Duodenal mucosa (tissue), 2 donors: ENCODE measurements at regions not wholly inside any gene's neighbourhood (a gene's known extent, or its start where the extent isn't known, plus 50 kb on each side); places are given as distances from the start of the nearest gene placed in this dataset.

Experiments used
- H3K27ac ChIP-seq: one replicate; pipeline ENCODE4 v1.7.0; 2013; ENCODE audit warnings: low read depth, low read length
- H3K27me3 ChIP-seq, 2 donors: one replicate each; pipeline ENCODE4 v1.7.0; 2013; ENCODE audit warnings: low read length in 2 of 2, control low read depth in 1 of 2; ENCODE audit not compliant: insufficient read depth in 2 of 2, control insufficient read depth in 1 of 2
- H3K36me3 ChIP-seq, 2 donors: one replicate each; pipeline ENCODE4 v1.7.0; 2013; ENCODE audit warnings: low read length in 2 of 2, control low read depth in 1 of 2; ENCODE audit not compliant: insufficient read depth in 2 of 2, control insufficient read depth in 1 of 2
- H3K4me1 ChIP-seq, 2 donors: one replicate each; pipeline ENCODE4 v1.7.0; 2013; ENCODE audit warnings: low read length in 2 of 2, control low read depth in 1 of 2; ENCODE audit not compliant: insufficient read depth in 2 of 2, control insufficient read depth in 1 of 2
- H3K4me3 ChIP-seq, 2 donors: one replicate each; pipeline ENCODE4 v1.7.0; 2013; ENCODE audit warnings: low read length in 2 of 2, low read depth in 1 of 2
- H3K9ac ChIP-seq, 2 donors: one replicate each; pipeline ENCODE4 v1.7.0; 2013; ENCODE audit warnings: low read length in 2 of 2, low read depth in 1 of 2
- H3K9me3 ChIP-seq, 2 donors: one replicate each; pipeline ENCODE4 v1.7.0; 2013; ENCODE audit warnings: low read length in 2 of 2, control low read depth in 1 of 2; ENCODE audit not compliant: control insufficient read depth in 1 of 2

- Histone ChIP-seq H3K27me3 (peaks cover 14 to 20% of the 10 kb centered on the region in 2 donors), H3K9me3 (no peaks in the 10 kb centered on the region), H3K4me3 (no peak overlapping the region), H3K9ac (no peak overlapping the region), H3K36me3 (no peaks in the 10 kb centered on the region), H3K4me1 (no peaks in the 10 kb centered on the region), H3K27ac (no peak overlapping the region)
Observed at GRCh38 chr4:41857226-41857641, 78.0 kb upstream of the TMEM33 start.

- Histone ChIP-seq H3K27me3 (peaks cover 13 to 20% of the 10 kb centered on the region in 2 donors), H3K27ac (no peak overlapping the region), H3K9me3 (no peaks in the 10 kb centered on the region), H3K4me3 (no peak overlapping the region), H3K4me1 (no peaks in the 10 kb centered on the region), H3K9ac (no peak overlapping the region), H3K36me3 (no peaks in the 10 kb centered on the region)
Observed at GRCh38 chr4:41856797-41857196, 78.4 kb upstream of the TMEM33 start.

- H3K4me3 ChIP-seq = no peak overlapping the region
- H3K27ac ChIP-seq = no peak overlapping the region
- H3K9ac ChIP-seq = no peak overlapping the region
- peaks cover 8 to 10% of the 10 kb centered on the region in 2 donors for H3K27me3 ChIP-seq
- H3K9me3 ChIP-seq = no peaks in the 10 kb centered on the region
- no peaks in the 10 kb centered on the region for H3K36me3 ChIP-seq
- no peaks in the 10 kb centered on the region for H3K4me1 ChIP-seq
Observed at GRCh38 chr4:41853973-41854372, 81.3 kb upstream of the TMEM33 start.

GRCh38 chr4:41852229-41852628, 83.0 kb upstream of the TMEM33 start:
- Histone ChIP-seq H3K9me3 (no peaks in the 10 kb centered on the region), H3K27me3 (peaks cover 2 to 3% of the 10 kb centered on the region in 2 donors), H3K27ac (no peak overlapping the region), H3K9ac (no peak overlapping the region), H3K36me3 (no peaks in the 10 kb centered on the region), H3K4me3 (no peak overlapping the region), H3K4me1 (no peaks in the 10 kb centered on the region)

GRCh38 chr4:41851621-41852020, 83.6 kb upstream of the TMEM33 start:
- Histone ChIP-seq H3K4me1 (no peaks in the 10 kb centered on the region), H3K27me3 (no peaks in the 10 kb centered on the region), H3K9ac (no peak overlapping the region), H3K4me3 (no peak overlapping the region), H3K27ac (no peak overlapping the region), H3K36me3 (no peaks in the 10 kb centered on the region), H3K9me3 (no peaks in the 10 kb centered on the region)

GRCh38 chr4:41844327-41844726, 90.9 kb upstream of the TMEM33 start:
- Histone ChIP-seq H3K9me3 (no peaks in the 10 kb centered on the region), H3K4me1 (no peaks in the 10 kb centered on the region), H3K36me3 (no peaks in the 10 kb centered on the region), H3K27me3 (no peaks in the 10 kb centered on the region), H3K27ac (no peak overlapping the region), H3K9ac (no peak overlapping the region), H3K4me3 (no peak overlapping the region)

GRCh38 chr4:41839916-41840854, 91.7 kb upstream of the PHOX2B start:
- H3K9me3 ChIP-seq = no peaks in the 10 kb centered on the region
- H3K36me3 ChIP-seq = no peaks in the 10 kb centered on the region
- no peaks in the 10 kb centered on the region for H3K27me3 ChIP-seq
- H3K27ac ChIP-seq = no peak overlapping the region
- no peak overlapping the region for H3K4me3 ChIP-seq
- no peaks in the 10 kb centered on the region for H3K4me1 ChIP-seq
- no peak overlapping the region for H3K9ac ChIP-seq

- H3K36me3 ChIP-seq = no peaks in the 10 kb centered on the region
- H3K27ac ChIP-seq = no peak overlapping the region
- H3K4me3 ChIP-seq = no peak overlapping the region
- no peak overlapping the region for H3K9ac ChIP-seq
- no peaks in the 10 kb centered on the region for H3K27me3 ChIP-seq
- no peaks in the 10 kb centered on the region for H3K4me1 ChIP-seq
- no peaks in the 10 kb centered on the region for H3K9me3 ChIP-seq
Observed at GRCh38 chr4:41838590-41838989, 90.1 kb upstream of the PHOX2B start.

- Histone ChIP-seq H3K27ac (no peak overlapping the region), H3K27me3 (peaks cover 0 to 5% of the 10 kb centered on the region in 2 donors), H3K9ac (no peak overlapping the region), H3K4me1 (no peaks in the 10 kb centered on the region), H3K9me3 (no peaks in the 10 kb centered on the region), H3K4me3 (no peak overlapping the region), H3K36me3 (no peaks in the 10 kb centered on the region)
Observed at GRCh38 chr4:41835321-41835995, 86.9 kb upstream of the PHOX2B start.

- Histone ChIP-seq H3K9ac (no peak overlapping the region), H3K4me1 (no peaks in the 10 kb centered on the region), H3K27me3 (peaks cover 0 to 5% of the 10 kb centered on the region in 2 donors), H3K36me3 (no peaks in the 10 kb centered on the region), H3K4me3 (no peak overlapping the region), H3K27ac (no peak overlapping the region), H3K9me3 (no peaks in the 10 kb centered on the region)
Observed at GRCh38 chr4:41832961-41833360, 84.4 kb upstream of the PHOX2B start.
